ENCODE measurements at regions not wholly inside any gene's neighbourhood (a gene's known extent, or its start where the extent isn't known, plus 50 kb on each side); places are given as distances from the start of the nearest gene placed in this dataset.

DNA sequence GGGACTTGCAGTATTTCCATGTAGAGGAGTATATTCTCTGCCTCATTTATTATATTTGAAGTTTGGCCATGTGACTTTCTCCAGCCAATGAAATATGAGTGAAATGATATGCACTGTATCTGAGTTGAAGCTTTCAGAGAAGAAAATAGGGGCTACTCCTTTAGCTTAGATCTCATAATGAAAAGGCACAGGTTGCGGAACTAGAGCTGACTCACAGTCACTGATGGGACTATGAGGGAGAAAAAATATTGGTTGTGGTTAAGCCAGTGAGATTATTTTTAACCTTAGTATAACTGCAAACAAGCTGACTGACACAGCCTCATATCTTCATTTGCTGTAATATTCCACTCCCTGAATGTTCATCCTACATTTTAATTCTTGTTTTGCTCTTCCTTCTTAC, 1104.3 kb downstream of the RPA4 start:
- FAIRE-seq (no peak), DNase-seq (ENCODE audit: low read depth in 1 of 2, low spot score in 2 of 2) (no peak)
- no peak overlapping the region for H2BK120ac ChIP-seq (replicated peaks; ENCODE audit: low read depth, low read length)
- no peaks in the 10 kb centered on the region for H3K27me3 ChIP-seq (replicated peaks in 1 of 4; ENCODE audit: control insufficient read depth in 3 of 4, extremely low read depth in 1 of 4, insufficient read depth in 3 of 4, low read length in 3 of 4)
- no peaks in the 10 kb centered on the region for H4K20me1 ChIP-seq (replicated peaks in 1 of 2; ENCODE audit: control insufficient read depth in 1 of 2, insufficient read depth in 2 of 2, low read length in 2 of 2)
- no peaks in the 10 kb centered on the region for H3K9me3 ChIP-seq (ENCODE audit: insufficient read depth in 2 of 2, low read depth in 1 of 2, low read length in 1 of 2)
- H3K14ac ChIP-seq (ENCODE audit: insufficient read length) = no peak overlapping the region
- no peak overlapping the region for H3K4me2 ChIP-seq (ENCODE audit: insufficient read depth in 1 of 2, low read depth in 2 of 2, low read length in 2 of 2)
- H2BK15ac ChIP-seq (ENCODE audit: low read length) = no peak overlapping the region; the same call in 1 of the 2 replicates
- H3K79me2 ChIP-seq (ENCODE audit: control insufficient read depth in 1 of 2, insufficient read depth in 2 of 2, low read length in 2 of 2) = no peaks in the 10 kb centered on the region
- peaks cover 0 to 6% (median 0%) of the 10 kb centered on the region in 4 experiments; a peak in 3 of 7 replicates for H3K4me1 ChIP-seq (replicated peaks in 1 of 4; ENCODE audit: control insufficient read depth in 3 of 4, insufficient read depth in 4 of 4, low read length in 3 of 4)
- POLR2A ChIA-PET (ENCODE audit: partially characterized antibody) = no interaction called here
- no peaks in the 10 kb centered on the region for H3K79me1 ChIP-seq (ENCODE audit: low read depth, low read length)
- no peak overlapping the region for H2AFZ ChIP-seq (ENCODE audit: low read length)
- H3K27ac ChIP-seq (ENCODE audit: low read depth, low read length) = no peak overlapping the region
- H3K4ac ChIP-seq (replicated peaks; ENCODE audit: insufficient read length, low read depth, low read length) = no peak overlapping the region
- H2AK5ac ChIP-seq (ENCODE audit: low read depth, low read length) = no peak overlapping the region
- WGBS, 2 experiments (ENCODE audit: extremely low coverage in 1 of 2, insufficient coverage in 1 of 2, insufficient read length in 1 of 2, insufficient replicate concordance in 2 of 2, low coverage in 1 of 2, low lambda C conversion rate in 2 of 2, missing lambda C conversion rate in 1 of 2) = 100% methylated on average over 1 of the region's 1 CpG; no CpG with 5 or more reads in 1 of the 2 experiments
- no peak overlapping the region for H3K9ac ChIP-seq (replicated peaks in 1 of 4; ENCODE audit: extremely low read depth in 1 of 4, low read depth in 3 of 4, low read length in 3 of 4)
- no peak overlapping the region for H4K5ac ChIP-seq (ENCODE audit: insufficient read length, low read depth, low read length)
- H3K56ac ChIP-seq (replicated peaks; ENCODE audit: insufficient read length, low read depth, low read length) = no peak overlapping the region
- no peak overlapping the region for H3K23ac ChIP-seq (ENCODE audit: insufficient read length)
- H4K91ac ChIP-seq (replicated peaks; ENCODE audit: insufficient read length, low read length) = no peak overlapping the region
- CTCF ChIA-PET (ENCODE audit: partially characterized antibody) = no interaction called here
- H2BK5ac ChIP-seq (ENCODE audit: low read depth, low read length) = no peak overlapping the region
- H2BK12ac ChIP-seq (ENCODE audit: low read depth, low read length) = no peak overlapping the region
- H3K23me2 ChIP-seq (ENCODE audit: low read depth, low read length) = no peaks in the 10 kb centered on the region
- no peak overlapping the region for H3K18ac ChIP-seq (ENCODE audit: extremely low read depth, low read length)
- no peak overlapping the region for H4K8ac ChIP-seq (ENCODE audit: extremely low read depth, insufficient read depth, low read length)
- H3K36me3 ChIP-seq (ENCODE audit: control insufficient read depth in 2 of 4, insufficient read depth in 4 of 4, low read length in 3 of 4) = no peaks in the 10 kb centered on the region
- no peak overlapping the region for H2BK20ac ChIP-seq (ENCODE audit: low read length)
- H3K4me3 ChIP-seq (ENCODE audit: extremely low read depth in 1 of 4, insufficient read depth in 2 of 4, low read depth in 3 of 4, low read length in 4 of 4) = no peak overlapping the region
- TF ChIP-seq SIX5 (IDR thresholded peaks at IDR 0.05; ENCODE audit: low read depth, low read length) (no peak), SP2 (IDR thresholded peaks at IDR 0.05; ENCODE audit: low read length) (no peak), EGR1 (IDR thresholded peaks at IDR 0.05; ENCODE audit: borderline replicate concordance, low read depth, low read length) (no peak), GTF2F1 (IDR thresholded peaks at IDR 0.05; ENCODE audit: borderline replicate concordance, low read depth, low read length) (no peak), RFX5 (IDR thresholded peaks at IDR 0.05; ENCODE audit: borderline replicate concordance, low read depth, low read length) (no peak), POU5F1 (IDR thresholded peaks at IDR 0.05; ENCODE audit: low read depth, low read length) (no peak), NRF1 (IDR thresholded peaks at IDR 0.05; ENCODE audit: low read depth, low read length) (no peak), CHD1 (IDR thresholded peaks at IDR 0.05; ENCODE audit: low read depth, low read length) (no peak)
